ENCODE measurements at regions not wholly inside any gene's neighbourhood (a gene's known extent, or its start where the extent isn't known, plus 50 kb on each side); places are given as distances from the start of the nearest gene placed in this dataset.

GRCh38 chr3:137180220-137180619, 222.4 kb downstream of the IL20RB start:
- H2AFZ ChIP-seq (ENCODE audit: insufficient read depth, low read depth, low read length, poor library complexity, severe bottlenecking): no peak overlapping the region
- intact Hi-C loops (cut with micrococcal nuclease): no loop called here
- no peak overlapping the region for H3K9ac ChIP-seq (ENCODE audit: insufficient read depth, low read length, poor library complexity, severe bottlenecking)
- DNase-seq: no peak
- no peaks in the 10 kb centered on the region for H3K36me3 Mint-ChIP-seq
- no peaks in the 10 kb centered on the region for H4K20me1 ChIP-seq (ENCODE audit: insufficient read depth, low read length)
- no peaks in the 10 kb centered on the region for H3K79me2 ChIP-seq (ENCODE audit: insufficient read depth, low read length)
- H3K4me1 ChIP-seq (ENCODE audit: control insufficient read depth in 1 of 2, insufficient read depth in 2 of 2, low read length in 2 of 2): no peaks in the 10 kb centered on the region
- H3K4me3 Mint-ChIP-seq: no peak overlapping the region
- no peak overlapping the region for H3K27ac Mint-ChIP-seq
- peaks cover 0 to 9% (median 2%) of the 10 kb centered on the region in 7 donors for H3K9me3 Mint-ChIP-seq
- WGBS (ENCODE audit: insufficient coverage): no CpG with 5 or more reads among the region's 2 CpGs
- H3K4me3 ChIP-seq (replicated peaks in 1 of 3; ENCODE audit: low read depth in 2 of 3, low read length in 3 of 3): no peak overlapping the region
- H3K4me1 Mint-ChIP-seq: no peaks in the 10 kb centered on the region
- no peaks in the 10 kb centered on the region for H3K27me3 ChIP-seq (ENCODE audit: control insufficient read depth in 2 of 2, insufficient read depth in 2 of 2, low read length in 2 of 2)
- H3K27ac ChIP-seq (ENCODE audit: low read depth in 1 of 2, low read length in 2 of 2): no peak overlapping the region
- H3K27me3 Mint-ChIP-seq (ENCODE audit: low read depth in 3 of 3): peaks cover 0 to 1% (median 0%) of the 10 kb centered on the region in 3 donors
- no peaks in the 10 kb centered on the region for H3K36me3 ChIP-seq (replicated peaks in 1 of 2; ENCODE audit: control insufficient read depth in 1 of 2, insufficient read depth in 2 of 2, low read length in 2 of 2)
- TF ChIP-seq, protein P1, sequence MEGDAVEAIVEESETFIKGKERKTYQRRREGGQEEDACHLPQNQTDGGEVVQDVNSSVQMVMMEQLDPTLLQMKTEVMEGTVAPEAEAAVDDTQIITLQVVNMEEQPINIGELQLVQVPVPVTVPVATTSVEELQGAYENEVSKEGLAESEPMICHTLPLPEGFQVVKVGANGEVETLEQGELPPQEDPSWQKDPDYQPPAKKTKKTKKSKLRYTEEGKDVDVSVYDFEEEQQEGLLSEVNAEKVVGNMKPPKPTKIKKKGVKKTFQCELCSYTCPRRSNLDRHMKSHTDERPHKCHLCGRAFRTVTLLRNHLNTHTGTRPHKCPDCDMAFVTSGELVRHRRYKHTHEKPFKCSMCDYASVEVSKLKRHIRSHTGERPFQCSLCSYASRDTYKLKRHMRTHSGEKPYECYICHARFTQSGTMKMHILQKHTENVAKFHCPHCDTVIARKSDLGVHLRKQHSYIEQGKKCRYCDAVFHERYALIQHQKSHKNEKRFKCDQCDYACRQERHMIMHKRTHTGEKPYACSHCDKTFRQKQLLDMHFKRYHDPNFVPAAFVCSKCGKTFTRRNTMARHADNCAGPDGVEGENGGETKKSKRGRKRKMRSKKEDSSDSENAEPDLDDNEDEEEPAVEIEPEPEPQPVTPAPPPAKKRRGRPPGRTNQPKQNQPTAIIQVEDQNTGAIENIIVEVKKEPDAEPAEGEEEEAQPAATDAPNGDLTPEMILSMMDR (IDR thresholded peaks at IDR 0.05): no peak
- H3K9me3 ChIP-seq (replicated peaks in 1 of 2; ENCODE audit: control insufficient read depth in 1 of 2, insufficient read depth in 1 of 2, low read length in 2 of 2): peaks cover 0 to 3% of the 10 kb centered on the region in 2 donors
- no peak overlapping the region for H3K4me2 ChIP-seq (replicated peaks; ENCODE audit: extremely low read depth, low read length, poor library complexity, severe bottlenecking)

DNA sequence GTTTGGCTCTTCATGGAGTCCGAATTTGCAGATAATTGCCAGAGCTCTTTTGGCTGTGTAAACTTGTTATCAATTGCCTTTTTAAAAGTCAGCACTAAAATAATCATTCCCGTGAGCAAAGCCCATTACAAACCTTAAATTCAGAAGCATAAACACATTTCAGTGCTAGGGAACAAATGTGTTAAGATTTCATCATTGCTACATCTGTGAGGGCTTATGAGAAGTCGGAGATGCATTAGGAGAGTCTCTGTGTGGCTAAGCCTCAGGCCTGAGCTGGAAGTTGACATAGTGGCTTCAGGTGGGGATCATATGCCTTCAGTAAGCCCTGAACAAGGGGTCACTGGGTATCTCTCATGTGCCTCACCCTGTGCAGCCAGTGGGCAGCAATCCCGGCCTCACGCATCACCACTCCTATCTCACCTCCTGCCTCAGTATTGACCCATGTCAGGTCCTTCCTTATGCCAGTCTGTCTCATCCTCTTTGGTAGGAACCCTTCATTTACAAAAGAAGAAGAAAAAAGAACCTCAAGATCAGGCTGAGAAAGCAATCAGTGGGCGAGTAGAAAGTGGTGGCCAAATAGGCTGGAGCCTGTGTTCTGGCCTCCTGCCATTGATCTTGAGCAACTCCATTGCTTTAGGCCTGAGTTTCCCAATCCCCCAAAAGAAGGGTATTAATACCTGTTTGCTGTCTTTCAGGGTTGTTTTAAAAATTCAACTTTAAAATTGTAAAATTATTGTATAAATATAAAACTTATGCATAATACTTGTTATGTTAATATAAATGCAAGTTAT, 233.5 kb downstream of the IL20RB start:
- Histone ChIP-seq H2AFZ (ENCODE audit: insufficient read depth, low read depth, low read length, poor library complexity, severe bottlenecking) (no peak overlapping the region), H3K27ac (ENCODE audit: low read depth in 1 of 2, low read length in 2 of 2) (no peak overlapping the region), H3K4me3 (replicated peaks in 1 of 3; ENCODE audit: low read depth in 2 of 3, low read length in 3 of 3) (no peak overlapping the region), H3K4me1 (ENCODE audit: control insufficient read depth in 1 of 2, insufficient read depth in 2 of 2, low read length in 2 of 2) (no peaks in the 10 kb centered on the region), H3K9me3 (replicated peaks in 1 of 2; ENCODE audit: control insufficient read depth in 1 of 2, insufficient read depth in 1 of 2, low read length in 2 of 2) (peaks cover 0 to 10% of the 10 kb centered on the region in 2 donors), H3K4me2 (replicated peaks; ENCODE audit: extremely low read depth, low read length, poor library complexity, severe bottlenecking) (no peak overlapping the region), H3K9ac (ENCODE audit: insufficient read depth, low read length, poor library complexity, severe bottlenecking) (no peak overlapping the region), H3K36me3 (replicated peaks in 1 of 2; ENCODE audit: control insufficient read depth in 1 of 2, insufficient read depth in 2 of 2, low read length in 2 of 2) (no peaks in the 10 kb centered on the region), H4K20me1 (ENCODE audit: insufficient read depth, low read length) (no peaks in the 10 kb centered on the region), H3K27me3 (ENCODE audit: control insufficient read depth in 2 of 2, insufficient read depth in 2 of 2, low read length in 2 of 2) (no peaks in the 10 kb centered on the region), H3K79me2 (ENCODE audit: insufficient read depth, low read length) (no peaks in the 10 kb centered on the region)
- Mint-ChIP-seq H3K4me3 (no peak overlapping the region), H3K9me3 (peaks cover 0 to 13% (median 6%) of the 10 kb centered on the region in 7 donors), H3K36me3 (no peaks in the 10 kb centered on the region), H3K4me1 (no peaks in the 10 kb centered on the region), H3K27me3 (ENCODE audit: low read depth in 3 of 3) (peaks cover 0 to 6% (median 1%) of the 10 kb centered on the region in 3 donors), H3K27ac (no peak overlapping the region)
- TF ChIP-seq, protein P1 (IDR thresholded peaks at IDR 0.05): no peak
- DNase-seq: no peak
- intact Hi-C loops (cut with micrococcal nuclease): no loop called here
- 100% methylated on average over 3 of the region's 6 CpGs for WGBS (ENCODE audit: insufficient coverage)

Measured in CD14-positive monocyte (primary cell).